Anterior cingulate cortex (tissue), 58 donors: ENCODE measurements at regions not wholly inside any gene's neighbourhood (a gene's known extent, or its start where the extent isn't known, plus 50 kb on each side); places are given as distances from the start of the nearest gene placed in this dataset.
A peak's percentile ranks its signal among the peaks of the same experiment; 100 is the strongest.

ENCODE experiments used
- DNase-seq, 58 donors: peaks; one replicate each; lab custom pipeline; 2025; lab: John Stamatoyannopoulos, UW

DNA sequence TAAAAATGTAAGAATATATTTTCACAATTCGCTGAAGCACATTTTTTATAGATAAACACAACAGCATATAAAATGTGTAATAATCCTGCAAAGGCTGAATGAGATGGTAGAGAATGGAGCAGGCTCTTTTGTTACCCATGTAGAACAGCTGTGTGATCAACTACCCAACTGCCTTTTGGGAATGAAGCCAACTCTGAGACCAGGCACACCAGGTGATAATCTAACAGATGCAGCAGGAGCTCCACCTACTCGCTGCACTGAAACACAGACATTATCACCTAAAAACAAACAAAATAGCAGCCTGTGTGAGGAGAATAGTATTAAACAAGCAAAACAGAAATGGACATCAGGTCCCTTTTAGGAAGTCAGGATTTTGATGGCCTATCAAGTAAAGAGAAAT lies 183.3 kb downstream of the CCDC59 start:
- DNase-seq: no peak

DNA sequence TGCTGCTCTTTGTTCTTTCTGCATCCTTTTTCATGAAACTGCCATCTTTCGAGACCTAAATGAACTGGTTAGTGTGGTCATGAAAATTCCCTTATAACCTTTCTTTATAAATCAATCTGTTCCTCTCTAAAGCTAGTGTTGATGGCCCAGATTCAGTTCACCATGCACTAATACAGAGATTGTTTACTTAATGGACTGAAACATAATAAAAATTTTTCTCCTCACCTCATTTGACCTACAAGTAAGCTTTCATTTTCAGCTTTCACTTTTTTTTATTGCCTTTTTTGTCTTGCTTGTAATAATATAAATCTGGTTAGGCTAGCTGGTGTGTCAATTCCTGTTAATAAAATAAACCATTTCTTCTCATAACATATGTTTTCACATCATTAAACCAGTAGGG lies 183.8 kb downstream of the CCDC59 start:
- no peak for DNase-seq

DNA sequence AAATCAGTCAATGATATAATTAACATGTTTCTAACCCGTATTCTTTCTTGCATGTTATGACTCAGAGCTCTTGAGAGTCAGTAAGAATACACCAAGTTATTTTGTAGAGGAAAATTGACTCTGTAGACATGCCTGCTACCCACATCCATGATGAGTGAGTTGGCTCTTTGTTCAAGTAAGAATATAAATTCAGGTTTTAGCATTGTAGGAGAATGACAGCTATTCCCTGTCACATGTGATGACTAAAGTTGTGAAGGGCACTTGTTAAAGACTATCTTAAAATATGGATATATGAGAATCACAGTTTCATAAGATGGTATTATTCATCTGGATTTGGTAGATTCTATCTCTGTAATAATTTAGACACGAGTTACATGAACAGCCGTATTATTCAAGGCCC lies 209.1 kb downstream of the CCDC59 start:
- no peak for DNase-seq

- no peak for DNase-seq
These were observed 211.4 kb downstream of the CCDC59 start for GRCh38 chr12:82146740-82147139.

DNA sequence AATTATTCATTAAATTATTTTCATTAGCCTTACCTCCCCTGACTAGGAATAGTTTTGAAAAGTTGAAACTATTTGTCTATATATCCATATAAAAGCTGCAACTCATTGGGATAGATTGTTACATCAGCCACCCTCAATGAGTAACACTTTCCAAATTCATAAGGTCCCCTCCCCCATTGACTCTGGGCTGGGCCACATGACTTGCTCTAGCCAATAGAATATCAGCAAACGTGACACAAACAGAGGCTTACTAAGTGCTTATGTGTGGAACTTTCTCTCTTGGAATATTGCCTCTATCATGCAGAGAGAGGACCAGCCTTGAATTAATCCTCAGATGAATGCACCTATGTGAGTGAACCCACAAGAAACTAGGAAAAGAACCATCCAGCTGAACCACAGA lies 213.7 kb downstream of the CCDC59 start:
- DNase-seq: no peak

GRCh38 chr12:82132390-82132789 lies 225.8 kb downstream of the CCDC59 start:
- no peak for DNase-seq

DNA sequence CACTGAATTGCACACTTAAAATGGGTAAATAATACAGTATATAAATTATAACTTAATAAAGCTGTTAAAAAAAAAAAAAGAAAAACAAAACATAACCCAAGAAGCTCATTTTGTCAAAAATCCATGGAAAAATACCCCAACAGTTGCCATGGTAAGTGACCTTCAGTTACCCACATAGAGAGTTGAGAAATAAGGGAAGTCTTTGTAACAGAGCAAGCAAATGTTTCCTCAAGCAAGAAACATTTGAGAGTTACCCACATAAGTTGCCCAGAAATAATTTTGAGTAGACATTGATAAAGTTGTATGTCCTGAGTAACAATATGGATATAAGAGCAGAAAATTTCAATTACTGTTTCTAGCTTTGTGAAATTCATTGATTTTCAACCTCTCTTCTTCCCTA lies 227.4 kb downstream of the CCDC59 start:
- DNase-seq: no peak

GRCh38 chr12:82124711-82125380 lies 233.3 kb downstream of the CCDC59 start:
- no peak for DNase-seq

DNA sequence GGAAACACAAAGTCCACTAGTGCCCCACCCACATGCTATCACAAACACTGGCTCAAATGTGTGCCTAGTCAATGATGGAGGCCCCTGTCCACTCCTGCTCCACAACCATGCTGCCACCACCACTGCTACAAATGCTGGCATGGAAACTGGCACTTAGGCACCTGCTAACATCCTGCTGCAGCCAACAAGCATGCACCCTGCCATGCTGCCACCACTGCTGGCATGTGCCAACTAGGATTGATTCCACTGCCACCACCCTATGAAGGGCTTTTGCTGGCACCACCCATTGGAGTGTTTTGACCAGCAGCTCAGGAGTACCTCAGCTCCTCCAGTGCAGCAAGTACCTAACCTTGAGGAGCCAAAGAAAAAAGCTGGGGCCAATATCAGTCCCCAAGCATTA lies 236.6 kb downstream of the CCDC59 start:
- no peak for DNase-seq

DNA sequence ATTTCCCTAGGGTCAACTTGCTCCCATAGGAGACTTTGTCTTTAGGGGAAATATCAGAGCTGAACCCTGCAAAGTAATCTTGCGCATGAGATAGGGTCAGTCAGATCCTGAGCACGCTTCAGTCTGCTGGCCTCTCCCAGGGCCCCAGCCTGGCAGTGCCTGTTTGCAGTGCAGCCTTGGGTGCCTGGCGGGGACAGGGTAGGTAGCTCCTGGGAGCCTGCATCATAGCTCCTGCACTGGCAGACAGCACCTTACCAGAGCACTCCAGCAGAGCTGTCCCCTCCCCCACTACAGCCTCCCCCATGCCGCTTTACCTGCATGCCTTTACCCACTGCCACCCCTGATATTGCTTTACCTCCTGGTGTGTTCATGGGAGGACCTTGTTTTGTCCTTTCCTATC lies 237.3 kb downstream of the CCDC59 start:
- DNase-seq: no peak

DNA sequence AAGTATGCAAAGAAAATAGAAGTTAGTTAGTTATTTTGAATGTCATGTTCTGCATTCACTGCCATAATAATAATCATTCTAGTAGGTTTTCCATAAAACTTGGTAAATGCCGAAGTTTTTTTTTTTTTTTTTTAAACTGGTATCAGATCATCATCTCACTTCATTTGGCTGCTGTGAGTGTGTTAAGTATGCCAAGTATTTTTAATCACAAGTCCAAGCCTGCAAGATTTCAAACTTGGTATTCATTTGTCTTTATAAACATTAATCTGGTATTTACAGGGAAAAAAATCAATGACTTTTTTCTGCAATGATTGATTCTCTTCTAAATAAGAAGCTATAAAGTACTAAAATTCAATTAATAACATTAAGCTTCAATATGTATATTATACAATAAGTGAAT lies 248.9 kb downstream of the CCDC59 start:
- DNase-seq: no peak

DNA sequence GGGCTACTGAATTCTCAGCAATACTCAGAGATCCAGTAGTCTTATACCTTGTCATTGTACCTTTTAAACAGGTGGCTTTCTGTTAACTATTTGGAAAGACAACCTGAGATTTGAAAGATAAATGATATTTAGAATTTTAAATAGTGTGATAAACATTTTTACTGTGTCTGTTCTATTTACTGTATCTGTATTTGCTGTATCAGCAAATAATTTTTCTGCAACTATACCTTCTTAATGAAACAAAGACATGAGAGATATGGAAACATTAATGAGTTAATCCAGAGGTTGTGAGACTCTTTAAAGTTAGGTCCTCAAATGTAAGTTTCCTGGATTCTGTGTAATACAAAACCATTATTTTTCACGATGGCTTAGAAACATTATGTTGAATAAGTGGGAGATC lies 249.6 kb downstream of the CCDC59 start:
- no peak for DNase-seq

DNA sequence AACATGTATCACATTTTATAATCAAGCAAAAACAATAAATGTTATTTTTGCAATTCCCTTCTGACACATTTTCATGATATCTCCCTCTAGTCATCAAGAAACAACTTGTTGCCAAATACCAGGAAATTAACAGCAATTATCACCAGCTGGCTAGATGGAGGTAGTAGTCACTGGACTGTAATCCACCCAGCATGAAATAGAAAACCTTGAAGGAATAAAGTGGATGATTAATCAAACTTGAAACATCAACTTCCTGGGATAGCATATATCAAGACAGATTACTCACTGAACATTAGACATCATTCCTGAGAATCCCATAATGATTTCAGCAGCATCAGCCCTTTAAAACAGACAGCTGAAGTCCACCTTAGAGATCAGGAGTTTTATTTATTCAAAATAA lies 259.0 kb downstream of the CCDC59 start:
- no peak for DNase-seq

GRCh38 chr12:82097877-82098276 lies 260.3 kb downstream of the CCDC59 start:
- no peak for DNase-seq

DNA sequence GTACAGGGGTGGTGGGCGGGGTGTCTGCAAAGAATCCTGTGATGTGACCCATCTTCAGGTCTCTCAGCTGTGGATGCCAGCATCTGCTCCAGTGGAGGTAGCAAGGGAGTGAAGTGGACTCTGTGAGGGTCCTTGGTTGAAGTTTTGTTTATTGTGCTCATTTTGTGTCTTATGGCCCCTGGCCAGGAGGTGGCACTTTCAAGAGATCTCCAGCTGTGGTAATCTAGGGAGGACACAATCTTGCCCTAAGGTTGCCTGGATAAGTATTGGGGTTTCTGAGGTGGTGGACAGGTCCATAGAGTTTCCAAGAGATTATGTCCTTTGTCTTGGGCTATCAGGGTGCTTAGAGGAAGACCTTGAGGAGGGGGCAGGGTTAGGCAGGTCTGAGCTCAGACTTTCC lies 260.7 kb downstream of the CCDC59 start:
- no peak for DNase-seq

GRCh38 chr12:82090165-82090564 lies 268.0 kb downstream of the CCDC59 start:
- DNase-seq: no peak

DNA sequence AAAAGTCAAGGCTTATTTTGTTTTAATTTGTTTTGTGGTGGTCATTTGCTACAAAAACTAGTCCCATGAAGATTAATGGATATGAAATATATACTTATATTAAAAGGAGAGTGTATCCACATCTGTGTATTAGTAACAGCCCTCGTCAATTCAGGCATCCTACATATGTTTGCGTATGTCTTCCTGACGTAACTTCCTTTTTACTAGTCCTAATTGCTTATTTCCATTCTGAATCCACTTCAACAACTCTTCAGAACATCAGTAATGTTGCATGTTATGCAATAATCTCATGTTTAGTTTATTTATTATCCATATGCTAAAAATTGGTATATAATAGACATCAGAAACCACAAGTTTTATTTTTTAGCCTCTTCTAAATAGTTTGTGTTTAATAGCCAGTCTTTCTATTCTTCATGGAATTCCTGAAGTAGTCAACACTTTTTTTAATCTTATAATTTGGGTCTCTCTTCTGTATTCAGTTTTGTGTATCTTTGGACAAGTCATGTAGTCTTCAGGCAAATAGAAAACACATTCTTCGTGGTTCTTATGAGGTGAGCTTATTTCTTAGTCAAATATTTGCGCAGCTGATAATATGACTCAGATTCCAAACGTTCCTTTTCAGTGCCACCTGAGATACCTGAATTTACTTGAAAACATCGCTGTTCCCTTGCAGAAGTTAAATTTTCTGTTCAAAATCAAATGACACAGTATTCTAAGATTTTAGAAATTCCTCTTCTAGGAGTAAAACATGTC lies 268.6 kb downstream of the CCDC59 start:
- DNase-seq: no peak

DNA sequence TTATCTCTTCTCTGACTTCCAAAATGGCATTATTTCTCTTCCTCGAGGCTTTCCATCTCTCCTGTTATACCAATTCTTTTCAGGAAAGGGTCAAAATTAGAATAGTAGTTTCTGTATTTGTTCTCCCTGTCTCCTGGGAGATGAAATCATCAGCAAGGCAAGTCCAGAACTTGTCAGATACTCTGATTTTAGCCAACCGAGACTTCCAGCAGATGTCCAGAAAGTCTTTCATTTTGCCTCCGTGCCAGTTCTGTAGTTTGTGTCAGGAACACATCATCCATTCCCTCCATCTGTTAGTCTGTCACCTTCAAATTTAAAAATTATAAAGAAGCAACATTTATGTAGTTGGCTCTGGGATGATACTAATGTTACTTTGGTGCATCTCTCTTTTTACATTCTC lies 275.7 kb downstream of the CCDC59 start:
- DNase-seq: peak in 5 of 58 donors; percentile 1 to 18 (median 8)

DNA sequence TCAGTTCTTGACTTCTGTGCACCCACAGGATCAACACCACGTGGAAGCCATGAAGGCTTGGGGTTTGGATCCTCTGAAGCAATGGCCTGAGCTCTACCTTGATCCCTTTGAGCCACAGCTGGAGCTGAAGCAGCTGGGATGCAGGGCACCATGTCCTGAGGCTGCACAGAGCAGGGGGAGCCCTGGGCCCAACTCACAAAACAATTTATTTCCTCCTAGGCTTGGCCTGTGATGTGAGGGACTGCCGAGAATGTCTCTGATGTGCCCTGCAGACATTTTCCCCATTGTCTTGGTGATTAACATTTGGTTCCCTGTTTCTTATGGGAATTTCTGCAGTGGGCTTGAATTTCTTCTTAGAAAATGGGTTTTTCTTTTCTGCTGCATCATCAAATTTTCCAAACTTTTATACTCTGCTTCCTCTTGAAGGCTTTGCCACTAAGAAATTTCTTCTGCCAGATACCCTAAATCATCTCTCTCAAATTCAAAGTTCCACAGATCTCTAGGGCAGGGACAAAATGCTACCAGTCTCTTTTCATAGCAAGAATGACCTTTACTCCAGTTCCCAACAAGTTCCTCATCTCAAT lies 288.2 kb downstream of the CCDC59 start:
- DNase-seq: no peak

DNA sequence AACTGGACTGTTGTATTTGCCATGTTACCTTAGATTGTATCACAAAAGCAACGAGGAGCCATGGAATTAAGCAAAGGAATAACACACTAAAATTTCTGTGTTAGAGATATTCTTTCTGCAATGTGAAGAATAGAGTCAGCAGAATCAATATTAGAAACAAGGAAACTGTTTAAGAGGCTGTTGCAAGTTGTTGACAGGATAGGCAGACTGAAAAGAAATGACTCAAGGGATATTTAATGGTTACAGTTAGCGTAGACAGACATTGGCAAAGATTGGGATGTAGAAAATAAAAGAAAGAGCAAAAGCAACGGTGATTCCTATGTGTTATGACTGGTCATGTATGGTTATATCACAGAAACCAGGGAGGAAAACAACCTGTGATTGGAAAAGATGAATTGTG lies 299.0 kb upstream of the PPFIA2 start:
- DNase-seq: no peak

DNA sequence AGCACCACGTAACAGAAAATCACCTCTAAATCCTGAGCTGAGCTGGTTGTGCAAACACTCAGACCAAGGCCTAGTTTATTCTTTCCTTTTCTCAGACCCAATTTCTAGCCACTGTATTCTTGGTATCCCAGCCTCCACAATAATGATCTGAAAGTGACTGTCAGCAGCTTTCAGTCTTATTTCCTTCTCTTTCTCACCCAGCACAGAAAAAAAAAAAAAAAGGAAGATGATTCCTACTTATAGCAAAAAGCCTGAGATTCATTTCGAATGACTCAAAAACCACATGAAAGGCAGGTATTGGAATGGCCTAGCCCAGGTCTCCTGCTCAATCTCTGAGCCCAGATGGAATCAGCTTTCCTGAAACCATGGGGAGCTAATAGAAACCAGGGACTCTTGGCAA lies 298.6 kb upstream of the PPFIA2 start:
- no peak for DNase-seq

GRCh38 chr12:82055391-82055790 lies 296.2 kb upstream of the PPFIA2 start:
- no peak for DNase-seq
